H1 (cell line): ENCODE measurements at regions not wholly inside any gene's neighbourhood (a gene's known extent, or its start where the extent isn't known, plus 50 kb on each side); places are given as distances from the start of the nearest gene placed in this dataset.

Experiments
- CTCF ChIA-PET: fragments of 300-600 bp; sonication (Branson Sonifier 250); formaldehyde crosslinking; loops from one replicate; lab custom pipeline; 2021; ENCODE audit not compliant: partially characterized antibody; lab: Charles Lee
- POLR2A ChIA-PET: fragments of 300-600 bp; sonication (Branson Sonifier 250); formaldehyde crosslinking; loops from one replicate; lab custom pipeline; 2021; ENCODE audit warnings: inconsistent platforms; ENCODE audit not compliant: partially characterized antibody; lab: Charles Lee
- DNase-seq, 2 experiments: peaks; one replicate each; pipeline versions ENCODE4 v3.0.0 to v3.0.0-alpha.2; 2010 to 2022; ENCODE audit warnings: low spot score in 2 of 2, low read depth in 1 of 2, mixed read lengths in 1 of 2
- FAIRE-seq: peaks from 2 replicates; lab custom pipeline; 2011; peaks lifted over from hg19 to GRCh38; lab: Jason Lieb, UNC
- H2AFZ ChIP-seq: 2 replicates; pipeline ENCODE4 v1.8.1; 2012; ENCODE audit warnings: low read length, inconsistent platforms
- H2AK5ac ChIP-seq: 2 replicates; pipeline ENCODE4 v1.6.1; 2013; ENCODE audit warnings: low read depth, low read length
- H2BK120ac ChIP-seq: replicated peaks from 2 replicates; pipeline ENCODE3; 2013; ENCODE audit warnings: low read depth, low read length, inconsistent platforms
- H2BK12ac ChIP-seq: 2 replicates; pipeline ENCODE4 v1.6.1; 2013; ENCODE audit warnings: low read depth, low read length
- H2BK15ac ChIP-seq: 2 replicates; pipeline ENCODE4 v1.6.1; 2013; ENCODE audit warnings: low read length
- H2BK20ac ChIP-seq: 2 replicates; pipeline ENCODE4 v1.6.1; 2013; ENCODE audit warnings: low read length
- H2BK5ac ChIP-seq: 2 replicates; pipeline ENCODE4 v1.6.1; 2013; ENCODE audit warnings: low read depth, low read length
- H3K14ac ChIP-seq: 2 replicates; pipeline ENCODE4 v1.6.1; 2013; ENCODE audit warnings: inconsistent platforms; ENCODE audit not compliant: insufficient read length
- H3K18ac ChIP-seq: 2 replicates; pipeline ENCODE4 v1.6.1; 2013; ENCODE audit warnings: low read length; ENCODE audit errors: extremely low read depth
- H3K23ac ChIP-seq: 2 replicates; pipeline ENCODE4 v1.6.1; 2013; ENCODE audit warnings: inconsistent platforms; ENCODE audit not compliant: insufficient read length
- H3K23me2 ChIP-seq: 2 replicates; pipeline ENCODE4 v1.6.1; 2013; ENCODE audit warnings: low read depth, low read length
- H3K27ac ChIP-seq: 2 replicates; pipeline ENCODE4 v1.6.1; 2011; ENCODE audit warnings: low read depth, low read length, inconsistent platforms
- H3K27me3 ChIP-seq, 4 experiments: replicated peaks in 1 of 4; 1 replicate in 1 of 4; 2 replicates in 3 of 4; pipeline versions ENCODE4 v1.6.1 to v1.8.1; 2011 to 2013; ENCODE audit warnings: low read length in 3 of 4, mild to moderate bottlenecking in 3 of 4, inconsistent platforms in 2 of 4, mixed read lengths in 2 of 4, moderate library complexity in 1 of 4; ENCODE audit not compliant: control insufficient read depth in 3 of 4, insufficient read depth in 3 of 4; ENCODE audit errors: extremely low read depth in 1 of 4
- H3K36me3 ChIP-seq, 4 experiments: 2 replicates each; pipeline versions ENCODE4 v1.6.1 to v1.8.1; 2011 to 2013; ENCODE audit warnings: mild to moderate bottlenecking in 4 of 4, low read length in 3 of 4, moderate library complexity in 2 of 4, control low read depth in 1 of 4, inconsistent platforms in 1 of 4; ENCODE audit not compliant: insufficient read depth in 4 of 4, control insufficient read depth in 2 of 4
- H3K4ac ChIP-seq: replicated peaks from 2 replicates; pipeline ENCODE3; 2013; ENCODE audit warnings: low read length, low read depth, mixed read lengths, inconsistent platforms; ENCODE audit not compliant: insufficient read length
- H3K4me1 ChIP-seq, 4 experiments: replicated peaks in 1 of 4; 1 replicate in 1 of 4; 2 replicates in 3 of 4; pipeline versions ENCODE4 v1.6.1 to v1.8.1; 2011 to 2013; ENCODE audit warnings: low read length in 3 of 4, inconsistent platforms in 2 of 4, mixed read lengths in 1 of 4; ENCODE audit not compliant: insufficient read depth in 4 of 4, control insufficient read depth in 3 of 4
- H3K4me2 ChIP-seq, 2 experiments: 2 replicates each; pipeline versions ENCODE4 v1.6.1 to v1.8.1; 2011 to 2013; ENCODE audit warnings: low read depth in 2 of 2, low read length in 2 of 2, control low read depth in 1 of 2, inconsistent platforms in 1 of 2, mild to moderate bottlenecking in 1 of 2; ENCODE audit not compliant: insufficient read depth in 1 of 2
- H3K4me3 ChIP-seq, 4 experiments: fragments of 200-600, 300-600 bp in 1 of 4; sonication (generic), shearing (Covaris generic), sonication (Bioruptor Twin) in 1 of 4; 2 replicates each; pipeline versions ENCODE4 v1.5.1 to v1.8.1; 2011 to 2016; ENCODE audit warnings: low read length in 4 of 4, low read depth in 3 of 4, control low read depth in 2 of 4, inconsistent platforms in 2 of 4, mild to moderate bottlenecking in 2 of 4, mixed read lengths in 1 of 4, moderate library complexity in 1 of 4; ENCODE audit not compliant: insufficient read depth in 2 of 4; ENCODE audit errors: extremely low read depth in 1 of 4
- H3K56ac ChIP-seq: replicated peaks from 2 replicates; pipeline ENCODE3; 2013; ENCODE audit warnings: low read depth, mild to moderate bottlenecking, mixed read lengths, low read length, inconsistent platforms; ENCODE audit not compliant: insufficient read length
- H3K79me1 ChIP-seq: 2 replicates; pipeline ENCODE4 v1.6.1; 2013; ENCODE audit warnings: low read depth, low read length, control low read depth
- H3K79me2 ChIP-seq, 2 experiments: 2 replicates each; pipeline versions ENCODE4 v1.6.1 to v1.8.1; 2012 to 2013; ENCODE audit warnings: low read length in 2 of 2, mild to moderate bottlenecking in 2 of 2, inconsistent platforms in 1 of 2; ENCODE audit not compliant: insufficient read depth in 2 of 2, control insufficient read depth in 1 of 2
- H3K9ac ChIP-seq, 4 experiments: replicated peaks in 1 of 4; 1 replicate in 1 of 4; 2 replicates in 3 of 4; pipeline versions ENCODE4 v1.6.1 to v1.8.1; 2011 to 2013; ENCODE audit warnings: low read depth in 3 of 4, low read length in 3 of 4, control low read depth in 2 of 4, mild to moderate bottlenecking in 2 of 4, moderate library complexity in 2 of 4, inconsistent platforms in 1 of 4; ENCODE audit errors: extremely low read depth in 1 of 4
- H3K9me3 ChIP-seq, 2 experiments: 2 replicates each; pipeline versions ENCODE4 v1.6.1 to v1.8.1; 2012 to 2013; ENCODE audit warnings: mild to moderate bottlenecking in 2 of 2, moderate library complexity in 2 of 2, control low read depth in 1 of 2, inconsistent platforms in 1 of 2, low read depth in 1 of 2, low read length in 1 of 2, mixed read lengths in 1 of 2; ENCODE audit not compliant: insufficient read depth in 2 of 2
- H4K20me1 ChIP-seq, 2 experiments: replicated peaks in 1 of 2; 2 replicates each; pipeline versions ENCODE3 to v1.8.1; 2011 to 2013; ENCODE audit warnings: inconsistent platforms in 2 of 2, low read length in 2 of 2, mild to moderate bottlenecking in 1 of 2; ENCODE audit not compliant: insufficient read depth in 2 of 2, control insufficient read depth in 1 of 2
- H4K5ac ChIP-seq: 2 replicates; pipeline ENCODE4 v1.6.1; 2013; ENCODE audit warnings: low read length, low read depth, mixed read lengths, inconsistent platforms; ENCODE audit not compliant: insufficient read length
- H4K8ac ChIP-seq: 2 replicates; pipeline ENCODE4 v1.8.0; 2013; ENCODE audit warnings: mild to moderate bottlenecking, moderate library complexity, low read length, inconsistent platforms; ENCODE audit not compliant: insufficient read depth; ENCODE audit errors: extremely low read depth
- H4K91ac ChIP-seq: replicated peaks from 2 replicates; pipeline ENCODE3; 2013; ENCODE audit warnings: low read length, mixed read lengths, inconsistent platforms; ENCODE audit not compliant: insufficient read length
- GTF2F1 ChIP-seq: IDR thresholded peaks from 2 replicates; pipeline ENCODE4 v1.6.1; 2012; ENCODE audit warnings: low read depth, low read length, improper control_type of control experiment, borderline replicate concordance
- JUND ChIP-seq: IDR thresholded peaks from 2 replicates; pipeline ENCODE4 v1.6.1; 2011; ENCODE audit warnings: mild to moderate bottlenecking, improper control_type of control experiment, low read length
- WGBS, 2 experiments: shearing (Covaris generic) in 1 of 2; methylation state at CpG; one replicate each; pipeline versions ENCODE4 v1.1.6 to v1.1.7; 2013 to 2015; ENCODE audit warnings: low lambda C conversion rate in 2 of 2, mixed read lengths in 2 of 2, inconsistent platforms in 1 of 2, low coverage in 1 of 2, missing lambda C conversion rate in 1 of 2; ENCODE audit not compliant: insufficient replicate concordance in 2 of 2, insufficient coverage in 1 of 2, insufficient read length in 1 of 2; ENCODE audit errors: extremely low coverage in 1 of 2, missing lambda C conversion rate in 1 of 2; 5-methylcytosine and 5-hydroxymethylcytosine counted together

GRCh38 chr2:139626128-139626527 lies 845.9 kb upstream of the NXPH2 start:
- no peak overlapping the region for H4K8ac ChIP-seq
- H3K27me3 ChIP-seq = no peaks in the 10 kb centered on the region
- H4K5ac ChIP-seq = no peak overlapping the region
- H3K79me2 ChIP-seq = no peaks in the 10 kb centered on the region
- no peak overlapping the region for H2AK5ac ChIP-seq
- H3K4me1 ChIP-seq = peaks cover 0 to 9% (median 0%) of the 10 kb centered on the region in 4 experiments; a peak in 4 of 7 replicates
- no peaks in the 10 kb centered on the region for H3K9me3 ChIP-seq
- no peak for DNase-seq
- H3K4ac ChIP-seq = no peak overlapping the region
- no peak overlapping the region for H3K27ac ChIP-seq
- H2BK12ac ChIP-seq = no peak overlapping the region
- no peak overlapping the region for H2BK20ac ChIP-seq
- no peak overlapping the region for H3K9ac ChIP-seq
- no peak overlapping the region for H4K91ac ChIP-seq
- no peak overlapping the region for H2BK120ac ChIP-seq
- no peak overlapping the region for H2BK5ac ChIP-seq
- no peaks in the 10 kb centered on the region for H3K23me2 ChIP-seq
- ChIA-PET POLR2A (no interaction called here), CTCF (no interaction called here)
- no peak overlapping the region for H3K4me2 ChIP-seq
- H3K4me3 ChIP-seq = no peak overlapping the region
- no peaks in the 10 kb centered on the region for H4K20me1 ChIP-seq
- no peaks in the 10 kb centered on the region for H3K79me1 ChIP-seq
- no peak overlapping the region for H3K23ac ChIP-seq
- no peak for FAIRE-seq
- WGBS, 2 experiments = 97% methylated on average over 3 of the region's 3 CpGs; no CpG with 5 or more reads in 1 of the 2 experiments
- no peaks in the 10 kb centered on the region for H3K36me3 ChIP-seq
- H3K56ac ChIP-seq = no peak overlapping the region
- H2AFZ ChIP-seq = no peak overlapping the region
- H3K18ac ChIP-seq = no peak overlapping the region; the same call in 1 of the 2 replicates
- no peak overlapping the region for H2BK15ac ChIP-seq
- H3K14ac ChIP-seq = no peak overlapping the region
- TF ChIP-seq JUND (no peak), GTF2F1 (no peak)
